Mesendoderm (in vitro differentiated cells): ENCODE measurements at regions not wholly inside any gene's neighbourhood (a gene's known extent, or its start where the extent isn't known, plus 50 kb on each side); places are given as distances from the start of the nearest gene placed in this dataset.

Source experiments
- DNase-seq: peaks from one replicate; pipeline ENCODE4 v3.0.0; 2013
- H2AK5ac ChIP-seq: 2 replicates; pipeline ENCODE4 v1.6.1; 2013; ENCODE audit warnings: low read length, inconsistent platforms
- H2BK120ac ChIP-seq: 2 replicates; pipeline ENCODE4 v1.6.1; 2013; ENCODE audit warnings: low read depth, mild to moderate bottlenecking, low read length, moderate library complexity, mixed read lengths
- H2BK15ac ChIP-seq: replicated peaks from 2 replicates; pipeline ENCODE4 v1.6.1; 2013; ENCODE audit warnings: low read depth, mild to moderate bottlenecking, moderate library complexity
- H2BK5ac ChIP-seq: 2 replicates; pipeline ENCODE4 v1.6.1; 2013; ENCODE audit warnings: low read length, inconsistent platforms
- H3K18ac ChIP-seq: 2 replicates; pipeline ENCODE4 v1.6.1; 2013; ENCODE audit warnings: mild to moderate bottlenecking, low read length, mixed read lengths
- H3K23ac ChIP-seq: one replicate; pipeline ENCODE4 v1.6.1; 2013; ENCODE audit warnings: low read length
- H3K27ac ChIP-seq: 2 replicates; pipeline ENCODE4 v1.5.1; 2013; ENCODE audit warnings: low read depth, mild to moderate bottlenecking, inconsistent platforms, low read length, moderate library complexity
- H3K27me3 ChIP-seq: 2 replicates; pipeline ENCODE4 v1.6.1; 2013; ENCODE audit warnings: low read length, control low read depth, mild to moderate bottlenecking, inconsistent platforms; ENCODE audit not compliant: insufficient read depth, poor library complexity
- H3K36me3 ChIP-seq: 2 replicates; pipeline ENCODE4 v1.6.1; 2013; ENCODE audit warnings: low read length, inconsistent platforms; ENCODE audit not compliant: control insufficient read depth, insufficient read depth
- H3K4ac ChIP-seq: one replicate; pipeline ENCODE4 v1.6.1; 2013; ENCODE audit warnings: low read depth, mild to moderate bottlenecking, low read length, moderate library complexity
- H3K4me1 ChIP-seq: 2 replicates; pipeline ENCODE4 v1.6.1; 2013; ENCODE audit warnings: low read depth, low read length, inconsistent platforms; ENCODE audit not compliant: control insufficient read depth
- H3K4me2 ChIP-seq: 2 replicates; pipeline ENCODE4 v1.6.1; 2013; ENCODE audit warnings: low read length
- H3K4me3 ChIP-seq: 2 replicates; pipeline ENCODE4 v1.5.1; 2013; ENCODE audit warnings: mild to moderate bottlenecking, low read length
- H3K56ac ChIP-seq: one replicate; pipeline ENCODE4 v1.6.1; 2013; ENCODE audit warnings: low read length
- H3K79me1 ChIP-seq: 2 replicates; pipeline ENCODE4 v1.6.1; 2013; ENCODE audit warnings: low read length, inconsistent platforms
- H3K79me2 ChIP-seq: 2 replicates; pipeline ENCODE4 v1.6.1; 2013; ENCODE audit warnings: mild to moderate bottlenecking, low read length; ENCODE audit not compliant: control insufficient read depth, insufficient read depth
- H3K9ac ChIP-seq: 2 replicates; pipeline ENCODE4 v1.6.1; 2013; ENCODE audit warnings: low read length, inconsistent platforms
- H4K5ac ChIP-seq: one replicate; pipeline ENCODE4 v1.6.1; 2013; ENCODE audit warnings: low read length
- H4K8ac ChIP-seq: one replicate; pipeline ENCODE4 v1.6.1; 2013; ENCODE audit warnings: low read depth, mild to moderate bottlenecking, control low read depth, low read length, moderate library complexity
- WGBS: extraction: QIAGEN DNeasy Blood & Tissue Kit; methylation state at CpG from one replicate; pipeline ENCODE4 v1.1.7; 2013; ENCODE audit warnings: low lambda C conversion rate, missing lambda C conversion rate; ENCODE audit not compliant: insufficient coverage; ENCODE audit errors: extremely low coverage; 5-methylcytosine and 5-hydroxymethylcytosine counted together

- WGBS: no CpG with 5 or more reads among the region's 2 CpGs
- no peak overlapping the region for H3K9ac ChIP-seq
Measured at GRCh38 chr2:53429901-53430300, 337.7 kb upstream of the CHAC2 start.

GRCh38 chr2:53424902-53425301, 342.7 kb upstream of the CHAC2 start:
- Histone ChIP-seq H3K56ac (no peak overlapping the region), H4K5ac (no peak overlapping the region), H3K4ac (no peak overlapping the region), H3K4me3 (no peak overlapping the region), H2AK5ac (no peak overlapping the region), H3K79me2 (no peaks in the 10 kb centered on the region), H2BK120ac (no peak overlapping the region), H3K79me1 (no peaks in the 10 kb centered on the region), H3K27me3 (no peaks in the 10 kb centered on the region), H2BK5ac (no peak overlapping the region), H3K4me1 (no peaks in the 10 kb centered on the region), H3K4me2 (no peak overlapping the region), H3K9ac (no peak overlapping the region), H3K36me3 (no peaks in the 10 kb centered on the region), H3K23ac (peak overlapping the region; percentile 24), H2BK15ac (no peak overlapping the region), H3K18ac (no peak overlapping the region), H4K8ac (no peak overlapping the region), H3K27ac (no peak overlapping the region)
- no peak for DNase-seq
- no CpG with 5 or more reads among the region's 3 CpGs for WGBS

More at GRCh38 chr2:53429901-53430300, 337.7 kb upstream of the CHAC2 start:
- H2BK5ac ChIP-seq: no peak overlapping the region
- H3K4ac ChIP-seq: no peak overlapping the region
- no peak overlapping the region for H3K27ac ChIP-seq
- no peak overlapping the region for H3K4me3 ChIP-seq
- H2AK5ac ChIP-seq: no peak overlapping the region
- H3K18ac ChIP-seq: no peak overlapping the region
- H4K8ac ChIP-seq: no peak overlapping the region
- no peak overlapping the region for H2BK15ac ChIP-seq
- H4K5ac ChIP-seq: no peak overlapping the region
- H3K79me2 ChIP-seq: no peaks in the 10 kb centered on the region
- no peaks in the 10 kb centered on the region for H3K36me3 ChIP-seq
- H3K56ac ChIP-seq: no peak overlapping the region
- no peaks in the 10 kb centered on the region for H3K27me3 ChIP-seq
- H3K23ac ChIP-seq: no peak overlapping the region
- DNase-seq: no peak
- H3K4me2 ChIP-seq: no peak overlapping the region
- no peak overlapping the region for H2BK120ac ChIP-seq
- no peaks in the 10 kb centered on the region for H3K4me1 ChIP-seq
- no peaks in the 10 kb centered on the region for H3K79me1 ChIP-seq

- no peak overlapping the region for H3K4ac ChIP-seq
Measured at GRCh38 chr2:53423465-53423864, 344.1 kb upstream of the CHAC2 start.

GRCh38 chr2:53422979-53423378, 344.6 kb upstream of the CHAC2 start:
- H3K4me3 ChIP-seq: no peak overlapping the region
- H3K4me1 ChIP-seq: no peaks in the 10 kb centered on the region
- H3K4ac ChIP-seq: no peak overlapping the region
- WGBS: no CpG with 5 or more reads among the region's 3 CpGs
- no peak overlapping the region for H4K5ac ChIP-seq
- H3K79me1 ChIP-seq: no peaks in the 10 kb centered on the region
- no peaks in the 10 kb centered on the region for H3K79me2 ChIP-seq
- no peaks in the 10 kb centered on the region for H3K27me3 ChIP-seq
- no peak overlapping the region for H3K23ac ChIP-seq
- H2BK5ac ChIP-seq: no peak overlapping the region
- no peak overlapping the region for H2BK120ac ChIP-seq
- no peak overlapping the region for H2BK15ac ChIP-seq
- H2AK5ac ChIP-seq: no peak overlapping the region
- no peak overlapping the region for H3K9ac ChIP-seq
- no peak overlapping the region for H3K27ac ChIP-seq
- H3K18ac ChIP-seq: no peak overlapping the region
- no peaks in the 10 kb centered on the region for H3K36me3 ChIP-seq
- no peak overlapping the region for H4K8ac ChIP-seq
- no peak overlapping the region for H3K56ac ChIP-seq
- peak; percentile 82 for DNase-seq
- no peak overlapping the region for H3K4me2 ChIP-seq

More at GRCh38 chr2:53423465-53423864, 344.1 kb upstream of the CHAC2 start:
- H2BK15ac ChIP-seq: no peak overlapping the region
- peak; percentile 3 for DNase-seq
- H2BK120ac ChIP-seq: no peak overlapping the region
- no peak overlapping the region for H4K5ac ChIP-seq
- no peaks in the 10 kb centered on the region for H3K36me3 ChIP-seq
- no peak overlapping the region for H3K18ac ChIP-seq
- H3K79me1 ChIP-seq: no peaks in the 10 kb centered on the region
- no peaks in the 10 kb centered on the region for H3K4me1 ChIP-seq
- no peak overlapping the region for H2BK5ac ChIP-seq
- WGBS: no CpG with 5 or more reads among the region's 3 CpGs
- H3K23ac ChIP-seq: no peak overlapping the region
- H3K4me3 ChIP-seq: no peak overlapping the region
- no peaks in the 10 kb centered on the region for H3K27me3 ChIP-seq
- H3K4me2 ChIP-seq: no peak overlapping the region
- H2AK5ac ChIP-seq: no peak overlapping the region
- H3K27ac ChIP-seq: no peak overlapping the region
- no peak overlapping the region for H3K56ac ChIP-seq
- H4K8ac ChIP-seq: no peak overlapping the region
- no peak overlapping the region for H3K9ac ChIP-seq
- no peaks in the 10 kb centered on the region for H3K79me2 ChIP-seq

GRCh38 chr2:53417385-53417784, 350.2 kb upstream of the CHAC2 start:
- Histone ChIP-seq H3K4me1 (no peaks in the 10 kb centered on the region), H4K5ac (no peak overlapping the region), H3K23ac (no peak overlapping the region), H2AK5ac (no peak overlapping the region), H3K4me2 (no peak overlapping the region), H3K9ac (no peak overlapping the region), H3K27me3 (no peaks in the 10 kb centered on the region), H3K36me3 (no peaks in the 10 kb centered on the region), H3K4me3 (no peak overlapping the region), H2BK120ac (no peak overlapping the region), H3K79me1 (no peaks in the 10 kb centered on the region), H3K18ac (no peak overlapping the region), H4K8ac (no peak overlapping the region), H2BK15ac (no peak overlapping the region), H3K79me2 (no peaks in the 10 kb centered on the region), H3K56ac (no peak overlapping the region), H3K4ac (no peak overlapping the region), H3K27ac (no peak overlapping the region), H2BK5ac (no peak overlapping the region)
- no CpG with 5 or more reads among the region's 2 CpGs for WGBS
- no peak for DNase-seq

GRCh38 chr2:53407363-53408080, 360.1 kb upstream of the CHAC2 start:
- 100% methylated on average over 1 of the region's 6 CpGs for WGBS
- H3K27me3 ChIP-seq: no peaks in the 10 kb centered on the region
- no peak overlapping the region for H3K18ac ChIP-seq
- H4K5ac ChIP-seq: no peak overlapping the region
- no peaks in the 10 kb centered on the region for H3K79me2 ChIP-seq
- H3K4me2 ChIP-seq: no peak overlapping the region
- H2AK5ac ChIP-seq: no peak overlapping the region
- no peaks in the 10 kb centered on the region for H3K36me3 ChIP-seq
- H3K27ac ChIP-seq: no peak overlapping the region
- H2BK120ac ChIP-seq: no peak overlapping the region
- no peak overlapping the region for H4K8ac ChIP-seq
- no peak overlapping the region for H3K4ac ChIP-seq
- H2BK15ac ChIP-seq: no peak overlapping the region
- H3K9ac ChIP-seq: no peak overlapping the region
- no peak overlapping the region for H3K56ac ChIP-seq
- H2BK5ac ChIP-seq: no peak overlapping the region
- DNase-seq: no peak
- H3K4me1 ChIP-seq: no peaks in the 10 kb centered on the region
- H3K23ac ChIP-seq: no peak overlapping the region
- H3K79me1 ChIP-seq: no peaks in the 10 kb centered on the region
- H3K4me3 ChIP-seq: no peak overlapping the region
